ENCODE measurements at regions not wholly inside any gene's neighbourhood (a gene's known extent, or its start where the extent isn't known, plus 50 kb on each side); places are given as distances from the start of the nearest gene placed in this dataset.

- H3K27ac ChIP-seq (ENCODE audit: insufficient read depth, low read depth, low read length): no peak overlapping the region
- ChIA-PET CTCF (interaction anchor here (1.1 to 1.5 kb wide), 2 partner anchors 9 to 1675 kb away, joined by 3 to 4 read pairs; no protein-coding TSS in a partner anchor), POLR2A (no interaction called here)
- BruUV-seq (replicated peaks): no TSS peak
- no peaks in the 10 kb centered on the region for H4K20me1 ChIP-seq (replicated peaks; ENCODE audit: control insufficient read depth, extremely low read depth, insufficient read depth, low read length)
- no peaks in the 10 kb centered on the region for H3K36me3 ChIP-seq (ENCODE audit: control insufficient read depth in 2 of 2, extremely low read depth in 1 of 2, insufficient read depth in 2 of 2, low read length in 2 of 2)
- H3K9ac ChIP-seq (replicated peaks; ENCODE audit: extremely low read depth, insufficient read depth, low read length): no peak overlapping the region
- no peak overlapping the region for H3K4me2 ChIP-seq (ENCODE audit: insufficient read depth, low read length)
- DNase-seq (ENCODE audit: low read depth, low spot score) (no peak), FAIRE-seq (no peak)
- H3K27me3 ChIP-seq (ENCODE audit: control insufficient read depth in 2 of 2, insufficient read depth in 2 of 2, low read length in 2 of 2): no peaks in the 10 kb centered on the region
- no peak for TF ChIP-seq MYC (IDR thresholded peaks at IDR 0.05; ENCODE audit: low read depth, low read length)
- no peak for TF ChIP-seq EZH2 (IDR thresholded peaks at IDR 0.05; ENCODE audit: borderline replicate concordance, low read depth, low read length, severe bottlenecking)
- TF ChIP-seq, protein P1, sequence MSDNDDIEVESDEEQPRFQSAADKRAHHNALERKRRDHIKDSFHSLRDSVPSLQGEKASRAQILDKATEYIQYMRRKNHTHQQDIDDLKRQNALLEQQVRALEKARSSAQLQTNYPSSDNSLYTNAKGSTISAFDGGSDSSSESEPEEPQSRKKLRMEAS (IDR thresholded peaks at IDR 0.05; ENCODE audit: insufficient read depth, insufficient read length): no peak
- TF ChIP-seq POLR2A (IDR thresholded peaks at IDR 0.05; ENCODE audit: low read depth, low read length): no peak
- no peak for TF ChIP-seq FOS (IDR thresholded peaks at IDR 0.05; ENCODE audit: borderline replicate concordance, insufficient read depth, low read length)
- TF ChIP-seq JUN (IDR thresholded peaks at IDR 0.05; ENCODE audit: borderline replicate concordance, insufficient read depth, insufficient read length, low read depth): no peak
- no peak for TF ChIP-seq CTCF (IDR thresholded peaks at IDR 0.05; ENCODE audit: extremely low read depth in 1 of 2, insufficient read depth in 1 of 2, low read depth in 1 of 2, low read length in 2 of 2)
- no peak overlapping the region for H2AFZ ChIP-seq (ENCODE audit: low read depth, low read length)
- intact Hi-C loops (cut with micrococcal nuclease): no loop called here
- H3K4me1 ChIP-seq (ENCODE audit: control insufficient read depth, extremely low read depth, insufficient read depth, low read length): no peaks in the 10 kb centered on the region
- dilution Hi-C loops (cut with MboI; ENCODE audit: extremely low pct_ligation_motif_present, low sequenced_read_pairs): no loop called here
- H3K9me3 ChIP-seq (replicated peaks; ENCODE audit: control insufficient read depth, insufficient read depth, low read length): no peaks in the 10 kb centered on the region
- no peaks in the 10 kb centered on the region for H3K9me1 ChIP-seq (replicated peaks; ENCODE audit: control insufficient read depth, extremely low read depth, insufficient read depth, low read length)
- H3K4me3 ChIP-seq (replicated peaks in 1 of 3; ENCODE audit: insufficient read depth in 1 of 3, low read depth in 1 of 3, low read length in 3 of 3): no peak overlapping the region
- no peaks in the 10 kb centered on the region for H3K79me2 ChIP-seq (ENCODE audit: control insufficient read depth, insufficient read depth, low read length)
Observed at GRCh38 chr2:155518094-155518493, 814.4 kb downstream of the NR4A2 start.
